Activated CD4-positive, alpha-beta T cell treated with anti-CD3 and anti-CD28 coated beads, Interleukin-2, amount 50 U/mL, for 24 hours (primary cell): ENCODE measurements at regions not wholly inside any gene's neighbourhood (a gene's known extent, or its start where the extent isn't known, plus 50 kb on each side); places are given as distances from the start of the nearest gene placed in this dataset.

Experiments used
- DNase-seq, 2 donors: peaks; one replicate each; pipeline ENCODE4 v3.0.0-alpha.2; 2020; ENCODE audit warnings: low read depth in 1 of 2, low spot score in 1 of 2

DNA sequence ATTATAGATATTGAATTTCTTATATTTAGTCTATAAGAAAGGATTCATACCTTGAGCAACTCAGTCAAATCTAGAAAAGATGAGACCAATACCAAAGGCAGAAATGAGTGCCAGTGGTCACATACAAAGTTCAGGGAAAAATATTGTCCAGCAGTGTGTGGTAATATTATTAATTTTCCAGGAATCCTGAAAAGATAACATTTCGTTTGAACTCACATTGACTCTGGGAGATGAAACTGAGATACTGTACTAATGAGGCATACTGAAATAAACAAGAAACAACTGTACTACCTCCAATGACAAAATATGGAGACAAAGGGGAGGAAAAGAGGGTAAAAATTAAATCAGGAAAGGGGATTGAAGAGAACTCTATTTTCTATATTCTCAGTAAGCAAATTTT, 212.4 kb downstream of the TRAM1L1 start:
- no peak for DNase-seq

DNA sequence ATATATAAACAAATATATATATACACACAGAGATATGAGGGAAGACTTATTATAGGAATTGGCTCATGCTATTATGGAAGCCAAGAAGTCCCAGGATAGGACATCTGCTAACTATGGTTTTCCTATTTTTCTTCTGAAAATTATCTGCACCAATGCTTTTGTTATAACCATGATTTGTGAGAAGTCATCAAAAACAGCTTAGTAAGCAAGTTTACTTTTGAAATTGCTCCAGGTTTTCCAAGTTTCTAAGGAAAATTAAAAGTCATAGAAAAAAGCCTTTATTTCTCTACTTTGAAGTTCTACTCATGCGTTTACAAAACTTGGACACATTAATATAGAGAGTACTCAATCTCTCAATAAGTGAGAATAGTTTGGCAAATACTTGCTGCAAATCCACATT, 213.1 kb downstream of the TRAM1L1 start:
- DNase-seq, result no peak

DNA sequence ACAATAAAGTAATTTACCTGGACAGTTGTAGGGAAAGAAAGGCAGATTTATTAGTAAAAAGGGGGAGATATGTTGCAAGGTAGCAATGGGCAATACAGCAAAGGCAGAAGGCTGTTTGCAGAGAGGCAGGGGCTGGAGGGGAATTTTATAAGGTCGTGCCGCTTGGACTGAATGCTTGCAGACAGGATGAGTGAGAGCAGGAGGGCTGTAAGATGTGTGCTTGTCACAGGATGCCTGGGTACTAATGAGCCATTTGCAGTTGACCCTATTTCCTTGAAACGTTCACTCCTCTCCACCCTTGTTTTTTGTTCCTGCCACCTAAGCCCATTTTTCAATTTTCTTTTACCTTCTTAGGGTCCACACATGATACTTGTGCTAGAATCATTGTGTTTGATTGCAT, 214.7 kb downstream of the TRAM1L1 start:
- no peak for DNase-seq

DNA sequence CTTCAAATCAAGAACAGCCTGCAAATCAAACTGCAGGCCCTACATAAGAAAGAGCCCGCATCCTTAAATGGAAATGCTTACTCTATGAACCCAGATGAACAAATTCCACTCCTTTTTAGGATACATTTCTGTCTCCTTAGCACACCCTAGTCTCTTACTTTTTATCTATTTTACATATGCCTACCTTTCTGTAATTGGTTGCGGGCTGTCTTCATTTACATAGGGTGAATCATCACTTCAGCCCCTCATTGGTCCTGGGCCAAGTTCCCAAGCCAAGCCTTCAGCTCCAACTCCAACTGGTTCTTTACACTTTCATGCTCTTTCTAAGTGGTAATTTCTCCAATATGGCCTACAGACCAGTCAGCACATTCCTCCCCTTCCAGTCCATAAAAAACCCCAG, 219.3 kb downstream of the TRAM1L1 start:
- DNase-seq, result no peak

DNA sequence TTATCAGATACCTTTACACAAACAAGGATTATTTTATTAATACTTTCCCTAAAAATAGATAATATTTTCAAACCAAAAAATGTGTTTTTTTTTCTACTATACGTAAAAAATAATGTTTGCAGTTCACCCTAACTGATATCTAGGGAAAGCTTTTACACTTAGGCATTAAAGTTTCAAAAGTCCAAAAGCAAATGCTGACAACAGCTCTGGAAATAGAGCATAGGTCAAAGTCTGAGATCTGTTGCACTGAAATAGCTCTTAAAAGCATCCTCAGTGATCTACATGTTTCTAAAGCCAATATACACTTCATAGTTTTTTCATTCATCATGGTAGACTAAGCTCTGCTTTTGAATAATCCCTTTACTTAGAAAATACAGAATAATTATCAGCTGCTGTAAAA, 222.8 kb downstream of the TRAM1L1 start:
- DNase-seq, result no peak

DNA sequence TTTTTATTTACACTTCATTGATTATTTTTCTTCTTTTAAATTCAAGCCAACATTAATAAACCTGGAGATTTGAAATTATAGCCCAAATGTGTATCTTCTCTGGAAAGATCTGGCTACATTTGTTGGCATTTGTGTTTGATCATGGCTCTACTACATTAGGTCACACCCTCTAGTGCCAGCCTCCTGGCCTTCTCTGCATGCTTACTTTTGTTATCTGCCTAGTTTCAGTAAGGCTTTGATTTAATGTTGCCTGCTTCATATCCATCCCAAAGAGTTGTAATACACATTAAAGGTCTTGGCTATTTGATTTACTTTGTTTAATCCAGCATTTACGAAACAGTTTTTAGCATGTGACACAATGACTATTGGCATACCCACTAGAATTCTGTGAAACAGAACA, 224.5 kb downstream of the TRAM1L1 start:
- DNase-seq, result no peak

DNA sequence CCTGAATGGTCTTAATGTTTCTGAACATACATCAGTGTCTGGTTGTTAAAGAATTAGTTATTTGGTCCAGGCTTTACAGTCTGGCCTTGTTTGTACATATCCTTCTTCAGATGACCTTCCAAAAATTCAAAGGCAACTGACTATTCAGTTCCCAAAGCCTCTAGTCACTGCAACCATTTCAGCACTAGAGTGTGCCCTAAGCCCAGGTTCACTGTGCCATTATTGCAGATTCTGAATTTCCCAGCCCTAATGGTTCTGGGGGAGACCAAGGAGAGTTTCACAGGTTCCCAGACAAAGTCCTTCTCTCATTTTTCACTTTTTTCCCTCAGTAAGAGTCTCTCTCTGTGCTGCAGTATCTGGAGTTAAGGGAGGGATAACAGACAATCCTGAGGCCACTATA, 235.8 kb downstream of the TRAM1L1 start:
- DNase-seq, result no peak

DNA sequence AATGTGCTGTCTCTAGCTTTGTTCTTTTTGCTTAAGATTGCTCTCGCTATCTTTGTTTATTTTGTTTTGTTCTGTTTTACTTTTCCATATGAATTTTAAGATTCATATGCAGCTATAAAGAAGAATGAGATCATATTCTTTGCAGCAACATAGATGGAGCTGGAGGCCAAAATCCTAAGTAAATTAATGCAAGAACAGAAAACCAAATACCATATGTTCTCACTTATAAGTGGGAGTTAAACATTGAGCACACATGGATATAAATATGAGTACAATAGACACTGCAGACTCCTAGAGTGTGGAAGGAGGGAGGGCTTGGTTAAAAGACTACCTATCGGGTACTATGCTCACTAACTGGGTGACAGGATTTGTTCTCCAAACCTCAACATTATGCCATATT, 237.8 kb downstream of the TRAM1L1 start:
- DNase-seq, result no peak

DNA sequence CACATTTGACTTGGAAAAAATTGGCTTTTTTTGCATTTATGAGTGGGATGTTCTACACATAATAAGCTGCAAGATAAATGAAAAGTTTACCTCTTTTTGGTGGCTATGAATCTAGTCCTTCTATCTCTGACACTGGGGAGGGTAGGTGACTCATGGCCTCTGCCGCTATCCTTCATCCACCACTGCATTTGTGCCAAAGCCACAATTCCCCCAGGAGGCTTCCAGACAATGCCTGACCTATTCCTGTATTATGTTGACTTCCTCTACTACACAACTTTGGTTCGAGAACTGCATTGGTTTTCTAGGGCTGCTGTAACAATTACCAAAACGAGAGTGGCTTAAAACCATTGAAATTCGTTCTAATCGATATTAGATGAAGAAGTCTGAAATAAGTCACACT, 245.6 kb downstream of the TRAM1L1 start:
- DNase-seq, result no peak

DNA sequence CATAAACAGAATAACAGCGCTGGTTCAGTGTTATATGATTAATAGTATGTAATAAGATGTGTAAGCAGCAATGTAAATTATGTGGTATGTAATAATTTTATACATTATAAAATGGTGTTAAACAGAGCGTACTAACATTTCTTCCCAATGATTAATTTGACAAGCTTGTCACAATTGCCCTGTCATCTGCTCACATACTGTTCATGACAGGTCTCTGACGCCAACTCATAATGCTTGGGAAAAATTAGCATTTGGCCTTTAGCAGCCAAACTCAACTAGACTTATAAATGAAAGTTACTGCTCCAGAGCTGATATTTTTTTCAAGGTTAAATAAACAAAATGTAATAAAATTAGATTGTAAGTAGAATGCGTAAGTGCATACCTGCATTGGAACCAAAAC, 246.8 kb downstream of the TRAM1L1 start:
- DNase-seq, result no peak

DNA sequence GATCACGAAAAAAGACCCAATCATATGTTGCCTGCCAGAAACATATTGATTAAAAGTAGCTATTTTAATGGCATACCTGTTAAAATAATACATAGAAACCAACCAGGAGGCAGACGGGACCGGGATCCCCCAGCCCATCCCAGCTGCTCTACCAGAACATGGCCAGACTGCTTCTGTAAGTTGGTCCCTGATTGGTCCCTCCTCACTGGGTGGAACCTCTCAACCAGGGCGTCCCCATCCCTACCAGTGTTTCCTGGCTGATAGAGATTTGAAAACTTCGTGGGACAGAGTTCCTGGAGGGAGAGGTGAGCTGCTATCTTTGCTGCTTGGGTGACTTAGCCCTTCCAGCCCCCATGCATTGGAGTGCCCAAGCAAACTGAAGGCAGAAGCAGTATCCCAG, 256.2 kb downstream of the TRAM1L1 start:
- DNase-seq, result no peak

DNA sequence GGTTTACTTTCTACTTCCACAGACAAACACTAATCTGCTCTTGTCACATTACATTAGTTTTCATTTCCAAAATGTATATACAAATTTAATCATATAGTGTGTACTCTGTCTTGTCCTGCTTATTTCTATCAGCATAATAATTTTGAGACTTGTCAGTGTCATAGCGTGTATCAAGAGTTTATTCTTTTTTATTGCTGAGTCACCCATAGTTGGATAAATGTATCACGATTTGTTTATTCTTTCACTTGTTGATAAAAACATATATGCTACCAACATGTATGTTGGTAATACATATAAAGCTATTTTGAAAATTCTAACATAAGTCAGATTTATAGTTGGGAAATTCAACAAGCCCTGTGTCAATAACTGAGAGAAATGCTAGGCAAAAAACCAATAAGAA, 261.2 kb downstream of the TRAM1L1 start:
- DNase-seq, result no peak

DNA sequence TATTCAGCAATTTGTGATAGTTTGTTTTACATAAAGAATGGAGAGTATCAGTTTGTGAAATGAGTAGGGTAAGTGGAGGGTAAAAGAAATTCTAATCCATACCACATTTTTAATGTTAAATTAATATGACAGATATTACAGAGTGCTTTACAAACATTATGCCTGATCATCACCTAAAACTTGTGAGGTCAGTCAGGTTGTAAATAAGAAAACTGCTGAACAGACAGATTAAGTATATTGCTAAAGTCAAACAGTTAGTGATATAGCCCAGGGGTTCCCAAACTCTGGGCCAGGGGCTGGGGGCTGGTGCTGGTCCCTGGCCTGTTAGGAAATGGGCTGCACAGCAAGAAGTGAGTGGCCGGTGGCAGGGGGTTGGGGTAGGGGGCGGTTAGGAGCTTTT, 273.6 kb downstream of the TRAM1L1 start:
- DNase-seq, result no peak

DNA sequence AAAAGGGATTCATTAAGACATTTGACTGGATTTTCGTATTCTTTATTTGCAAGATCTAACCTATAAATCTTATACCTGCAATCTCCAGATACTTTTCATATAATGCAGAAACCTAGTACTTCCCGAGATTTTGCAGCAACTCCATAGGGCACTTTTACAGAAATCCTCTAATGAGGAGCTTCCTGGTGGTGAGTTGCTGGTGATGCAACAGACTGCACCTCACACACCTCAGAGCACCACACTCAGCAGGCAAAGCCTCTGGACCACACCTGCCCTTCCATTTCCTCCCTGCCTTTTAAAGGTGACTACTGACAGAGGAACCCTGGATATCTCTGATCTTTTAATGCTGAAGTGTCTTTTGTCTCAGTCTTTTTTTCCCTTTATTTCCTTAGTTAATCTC, 289.4 kb downstream of the TRAM1L1 start:
- DNase-seq, result no peak

DNA sequence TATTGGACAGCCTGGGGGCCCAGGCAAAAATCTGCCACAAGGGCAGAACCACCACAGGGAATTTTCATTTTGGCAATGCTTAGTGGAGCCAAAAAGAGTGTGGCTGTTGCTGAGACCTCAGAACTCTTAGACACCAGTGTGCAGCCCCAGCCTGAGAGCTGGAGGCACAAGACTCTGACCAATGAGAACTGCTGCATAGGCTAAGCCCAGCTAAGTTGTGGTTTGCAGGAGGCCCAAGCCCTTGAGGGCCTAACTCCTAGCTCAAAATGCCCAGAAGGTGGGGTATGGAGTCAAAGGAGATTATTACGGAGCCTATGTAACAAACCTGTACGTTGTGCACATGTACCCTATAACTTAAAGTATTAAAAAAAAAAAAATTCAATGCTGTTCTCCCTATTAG, 296.7 kb downstream of the TRAM1L1 start:
- no peak for DNase-seq

DNA sequence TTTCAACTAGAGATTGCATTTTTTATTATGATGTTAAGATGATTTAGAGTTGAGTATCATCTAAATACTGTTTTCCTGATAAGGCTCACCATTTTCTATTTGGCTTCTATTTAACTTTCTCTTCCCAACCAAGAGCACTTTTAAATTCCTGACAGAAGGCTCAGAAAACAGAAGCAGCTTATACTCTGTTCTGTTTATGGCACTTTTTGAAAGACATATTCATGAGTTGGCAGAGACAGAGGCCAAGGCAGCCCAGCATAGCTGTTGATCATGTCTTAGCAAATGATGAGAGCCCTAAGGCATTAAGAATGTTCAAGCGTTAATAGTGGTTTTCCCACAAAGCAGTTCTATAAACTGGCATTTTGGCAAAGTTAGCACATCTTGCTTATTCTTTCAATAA, 330.3 kb downstream of the TRAM1L1 start:
- no peak for DNase-seq

DNA sequence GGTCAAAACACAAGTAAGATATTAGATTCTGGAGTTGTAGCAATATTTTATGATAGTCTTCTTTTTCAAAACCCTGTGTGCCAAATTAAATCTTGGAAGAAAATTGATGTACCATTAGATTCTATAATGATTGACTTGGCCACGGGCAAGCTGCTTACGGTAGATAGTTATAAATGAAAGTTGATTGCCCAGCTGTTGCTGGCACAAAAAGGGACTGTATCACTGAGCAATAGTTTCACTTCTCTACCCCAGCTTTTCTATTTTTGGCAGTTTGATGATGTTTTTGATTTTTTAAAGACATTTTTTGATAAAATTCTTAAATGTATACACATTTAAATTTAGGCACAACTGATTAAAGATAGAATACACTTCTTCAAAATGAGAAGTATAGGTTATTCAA, 333.3 kb downstream of the TRAM1L1 start:
- DNase-seq, result no peak

DNA sequence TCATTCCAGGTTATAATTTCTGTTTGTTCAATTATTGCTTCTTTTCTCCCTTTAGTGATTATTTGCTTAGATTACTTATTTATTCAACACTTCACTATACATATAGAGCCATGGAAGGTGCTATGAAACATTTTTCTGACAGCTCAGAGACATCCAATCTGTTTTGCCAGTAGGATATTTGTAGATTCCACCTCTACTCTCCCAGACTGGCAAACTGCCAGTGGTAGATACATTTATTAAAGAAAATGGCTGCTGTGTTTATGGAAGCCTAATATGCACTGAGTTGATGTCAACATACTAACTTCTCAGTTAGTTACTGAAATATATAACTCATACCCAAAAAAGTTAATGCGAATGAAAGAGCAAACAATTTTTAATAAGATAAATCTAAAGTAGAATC, 348.6 kb downstream of the TRAM1L1 start:
- DNase-seq, result no peak

DNA sequence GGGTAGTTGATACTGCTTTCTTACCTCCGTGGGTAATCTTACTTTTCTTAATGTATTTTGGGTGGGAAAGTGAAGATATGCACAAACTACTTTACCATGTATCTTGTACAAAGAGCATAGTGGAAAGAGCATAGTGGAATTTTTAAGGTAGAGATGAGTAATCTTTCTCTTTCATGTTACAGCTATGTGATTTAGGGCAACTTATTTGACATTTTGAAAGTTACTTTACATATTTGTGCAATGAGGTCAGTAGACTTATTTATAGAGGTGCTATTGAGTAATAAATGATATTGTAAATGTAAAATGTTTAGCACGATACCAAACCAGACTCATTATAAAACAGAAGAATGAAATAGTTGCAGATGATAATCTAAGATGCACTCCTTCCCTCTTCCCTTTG, 351.2 kb downstream of the TRAM1L1 start:
- no peak for DNase-seq

DNA sequence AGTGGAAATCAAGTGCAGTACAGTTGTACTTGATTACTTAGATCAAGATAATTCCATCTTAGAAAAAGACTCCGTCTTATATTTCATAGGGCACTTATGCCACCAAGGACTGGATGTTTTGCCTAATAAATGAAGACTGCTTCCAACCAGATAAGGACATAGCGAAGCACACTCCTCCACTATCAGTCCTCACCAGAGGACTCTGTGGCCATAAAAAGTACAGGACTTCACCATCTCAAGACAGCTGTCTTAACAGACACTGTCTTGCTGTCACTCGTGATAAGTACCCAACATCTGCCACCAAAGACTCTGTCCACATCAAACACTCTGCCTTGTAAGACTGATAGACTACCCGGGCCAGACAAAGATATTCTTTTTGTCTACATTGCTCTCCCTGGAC, 352.0 kb downstream of the TRAM1L1 start:
- DNase-seq, result no peak

DNA sequence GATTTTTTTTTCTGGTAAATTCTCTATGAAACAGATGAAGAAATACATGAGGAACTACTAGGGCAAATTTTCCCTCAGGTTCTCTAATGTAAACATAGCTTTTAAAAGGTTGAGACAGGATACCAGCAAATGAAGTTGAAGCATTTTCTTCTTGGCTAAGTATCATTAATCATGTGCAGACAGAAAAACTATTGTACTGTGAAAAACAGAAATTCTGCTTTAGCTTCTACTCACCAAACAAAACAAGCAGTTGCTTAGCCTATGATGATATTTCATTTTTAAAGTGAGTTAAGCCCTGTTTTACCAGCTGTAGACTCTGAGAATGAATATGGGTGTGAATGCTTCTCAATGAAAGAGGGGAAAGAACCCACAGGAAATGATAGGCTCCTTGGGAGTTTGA, 358.9 kb downstream of the TRAM1L1 start:
- no peak for DNase-seq

DNA sequence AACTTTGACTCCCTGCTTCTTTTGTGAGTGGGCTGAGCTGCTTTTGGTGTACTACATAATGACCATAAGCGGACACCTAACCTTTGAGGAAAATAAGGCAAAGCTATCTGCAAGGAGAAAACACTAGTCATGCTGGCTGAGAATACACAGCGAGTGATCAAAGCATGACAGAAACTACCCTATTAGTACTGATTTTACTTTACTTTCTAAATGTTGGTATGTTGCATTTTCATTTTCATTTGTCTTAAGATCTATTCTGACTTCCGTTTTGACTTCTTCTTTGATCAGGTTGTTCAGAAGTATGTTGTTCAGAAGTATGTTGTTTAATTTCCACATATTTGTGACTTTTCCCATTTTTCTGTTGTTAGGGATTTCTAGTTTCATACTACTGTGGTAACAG, 361.1 kb downstream of the TRAM1L1 start:
- no peak for DNase-seq

DNA sequence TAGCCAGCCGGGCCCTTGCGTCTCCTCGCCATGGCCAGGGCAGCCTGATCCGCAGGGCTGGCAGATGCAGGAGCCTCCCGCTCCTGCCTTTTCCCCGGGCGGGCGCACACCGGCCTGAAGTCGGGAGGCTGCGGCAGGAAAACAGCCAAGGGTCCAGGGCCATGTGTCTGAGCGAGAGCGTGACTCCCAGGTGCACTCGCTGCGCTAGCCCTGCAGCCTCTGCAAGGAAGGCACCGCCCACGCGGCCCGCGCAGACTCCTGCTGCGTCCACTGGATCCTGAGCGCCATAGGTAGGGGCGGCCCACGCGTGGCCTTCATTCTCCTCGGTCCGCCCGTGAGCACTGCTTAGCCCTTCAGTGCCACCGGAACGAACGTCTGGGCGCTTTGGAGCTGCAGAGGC, 379.9 kb downstream of the TRAM1L1 start:
- no peak for DNase-seq

DNA sequence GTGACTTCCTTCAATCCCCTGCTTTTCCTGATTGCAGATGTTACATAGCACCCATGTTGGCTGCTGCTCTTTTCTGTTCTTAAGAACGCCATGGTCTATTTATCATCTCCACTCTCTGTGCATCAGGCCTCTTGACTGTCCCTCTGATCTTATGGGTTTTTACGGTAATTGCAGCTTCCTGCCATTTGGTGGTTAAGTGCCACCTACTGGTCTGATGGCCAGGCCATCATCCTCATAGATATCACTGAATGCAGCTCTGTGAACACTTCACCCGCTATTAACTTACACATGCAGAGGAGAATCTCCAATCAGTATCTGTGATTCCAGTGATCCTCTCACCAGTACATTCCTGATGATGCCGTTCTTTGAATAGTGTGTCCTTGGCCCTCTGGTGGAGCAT, 382.4 kb downstream of the TRAM1L1 start:
- no peak for DNase-seq
